Activated CD8-positive, alpha-beta memory T cell treated with anti-CD3 and anti-CD28 coated beads for 4 hours (primary cell): ENCODE measurements at regions not wholly inside any gene's neighbourhood (a gene's known extent, or its start where the extent isn't known, plus 50 kb on each side); places are given as distances from the start of the nearest gene placed in this dataset.
"Not testable (repeated sequence)": the region's sequence is repeated elsewhere in the genome, so short reads cannot be mapped to it uniquely, and the experiment has no call there.

Experiments
- DNase-seq, 2 donors: peaks; one replicate each; pipeline ENCODE4 v3.0.0-alpha.2; 2020; ENCODE audit warnings: low read depth in 2 of 2

DNA sequence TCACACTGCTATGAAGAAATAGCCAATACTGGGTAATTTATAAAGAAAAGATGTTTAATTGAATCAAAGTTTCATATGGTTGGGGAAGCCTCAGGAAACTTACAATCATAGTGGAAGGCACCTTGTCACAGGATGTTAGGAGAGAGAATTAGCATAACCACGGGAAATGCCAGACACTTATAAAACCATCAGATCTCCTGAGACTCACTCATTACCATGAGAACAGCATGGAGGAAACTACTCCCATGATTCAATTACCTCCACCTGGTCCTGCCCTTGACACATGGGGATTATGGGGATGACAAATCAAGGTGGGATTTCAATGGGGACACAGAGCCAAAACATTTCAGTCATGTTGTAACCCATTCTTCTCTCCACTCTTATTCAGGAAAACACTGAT is 472.9 kb upstream of the FSIP2 start:
- no peak for DNase-seq

DNA sequence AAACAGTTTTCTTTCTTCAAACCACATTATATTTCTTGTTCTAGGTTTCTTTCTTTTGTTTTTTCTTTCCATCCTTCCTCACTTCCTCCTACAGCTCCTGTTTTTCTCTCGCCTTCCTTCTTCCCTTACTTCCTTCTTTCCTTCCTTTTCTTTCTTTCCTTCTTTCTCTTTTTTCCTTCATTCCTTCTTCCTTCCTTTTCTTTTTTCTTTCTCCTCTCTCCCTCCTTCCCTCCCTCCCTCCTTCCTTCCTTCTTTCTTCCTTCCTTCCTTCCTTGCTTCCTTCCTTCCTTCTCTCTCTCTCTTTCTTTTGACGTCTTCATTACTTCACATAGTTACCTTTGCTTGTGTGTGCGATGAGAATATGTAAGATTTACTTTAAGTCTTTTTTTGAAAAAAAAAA is 470.0 kb upstream of the FSIP2 start:
- no peak for DNase-seq

DNA sequence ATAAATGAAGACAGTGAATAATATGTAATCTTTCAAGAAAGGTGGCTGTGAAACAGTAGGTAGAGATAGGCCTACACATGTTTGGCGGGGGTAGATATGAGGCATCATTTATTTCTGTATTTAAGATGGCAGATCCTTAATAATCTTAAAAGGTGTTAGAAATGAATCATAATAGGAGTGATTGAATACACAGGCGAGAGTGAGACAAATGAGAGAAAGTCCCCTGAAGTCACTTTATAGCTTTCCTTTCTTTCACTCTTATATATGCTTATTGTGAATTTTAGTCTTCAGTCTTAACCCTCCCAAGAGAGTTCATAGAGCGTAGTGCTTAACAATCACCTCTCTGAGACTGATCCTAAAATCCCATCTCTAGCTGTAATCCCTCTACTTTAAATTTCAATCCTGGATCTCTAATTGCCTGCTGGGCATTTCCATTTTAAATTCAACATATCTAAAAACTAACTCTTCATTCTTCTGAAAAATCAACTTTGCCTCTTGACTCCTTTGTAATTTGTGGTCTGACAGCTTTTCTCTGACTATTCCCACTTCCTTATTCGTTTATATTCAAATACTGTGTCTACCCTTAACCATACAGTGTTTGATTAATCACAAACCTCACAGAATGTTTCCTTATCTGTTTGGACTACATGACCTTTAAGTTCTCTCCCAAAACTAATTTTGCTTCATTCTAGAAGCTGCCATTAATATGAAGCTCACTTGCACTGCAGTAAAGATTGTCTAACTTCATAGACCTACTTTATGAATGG is 463.7 kb upstream of the FSIP2 start:
- no peak for DNase-seq

DNA sequence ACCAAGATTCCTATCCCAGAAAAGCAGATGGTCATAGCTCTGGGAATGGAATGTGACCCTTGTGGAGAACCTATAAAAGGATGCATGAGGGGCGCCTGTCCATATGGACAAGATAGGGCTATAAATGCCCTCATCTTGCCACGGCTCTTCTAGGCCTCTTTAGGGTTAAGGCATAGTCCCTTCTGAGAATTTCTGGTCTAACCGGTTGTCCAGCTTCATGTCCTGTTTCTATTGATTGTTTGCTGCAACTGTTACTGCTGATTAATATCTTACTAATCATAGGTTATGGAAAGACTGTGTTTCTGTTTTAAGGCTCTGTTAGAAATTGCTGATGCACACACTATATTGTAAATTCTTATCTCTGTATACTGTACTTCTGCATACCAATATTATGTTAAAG is 462.6 kb upstream of the FSIP2 start:
- DNase-seq, result not testable (repeated sequence)

DNA sequence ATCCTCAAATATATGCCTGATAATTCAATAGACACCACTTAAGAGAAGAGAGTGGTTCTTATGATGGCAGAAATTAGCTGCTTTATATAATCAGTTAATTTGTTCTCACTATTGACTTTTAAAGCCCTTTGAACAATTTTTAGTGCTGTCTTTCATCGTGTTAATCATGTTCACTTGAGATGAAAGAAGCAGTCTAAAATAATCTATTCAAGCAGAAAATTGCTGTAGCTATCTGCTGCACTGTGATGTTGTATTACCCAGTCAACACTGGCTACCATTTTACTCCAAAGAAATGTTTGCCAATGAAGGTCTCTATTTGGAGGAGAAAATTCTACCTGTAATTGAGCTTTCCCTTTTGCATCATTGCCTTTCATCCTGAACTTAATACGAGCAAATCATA is 459.8 kb upstream of the FSIP2 start:
- DNase-seq, result no peak

DNA sequence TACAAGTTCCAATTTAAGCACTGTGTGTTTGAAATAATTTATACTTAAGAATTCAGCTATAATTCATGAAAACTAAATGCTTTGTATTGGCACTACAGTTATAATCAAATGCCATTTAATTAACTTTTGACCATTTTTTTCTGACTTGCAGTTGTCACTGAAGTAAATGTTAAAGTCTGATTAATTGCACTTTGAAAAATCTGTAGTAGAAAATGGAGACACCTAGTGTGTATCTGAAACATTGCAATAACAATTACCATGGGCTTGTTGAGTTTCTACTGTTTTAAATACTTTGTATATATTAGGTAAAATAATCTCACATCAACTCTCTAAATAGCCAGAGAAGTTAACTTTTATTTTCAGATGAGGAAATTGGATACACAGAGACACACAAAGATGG is 458.6 kb upstream of the FSIP2 start:
- DNase-seq, result no peak

DNA sequence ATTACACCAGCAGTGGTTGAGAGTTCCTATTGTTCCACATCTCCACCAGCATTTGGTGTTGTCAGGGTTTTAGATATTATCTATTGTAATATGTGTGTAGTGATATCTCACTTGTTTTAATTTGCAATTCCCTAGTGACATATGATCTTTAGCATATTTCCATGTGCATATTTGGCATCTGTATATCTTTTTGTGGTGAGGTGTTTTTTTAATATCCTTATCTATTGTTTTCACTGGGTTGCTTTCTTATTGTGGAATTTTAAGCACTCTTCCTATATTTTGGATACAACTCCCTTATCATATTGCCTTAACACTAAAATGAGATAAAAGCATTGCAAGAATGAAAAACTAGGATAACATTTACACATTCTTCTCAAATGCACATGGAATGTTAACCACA is 453.9 kb upstream of the FSIP2 start:
- DNase-seq, result no peak

DNA sequence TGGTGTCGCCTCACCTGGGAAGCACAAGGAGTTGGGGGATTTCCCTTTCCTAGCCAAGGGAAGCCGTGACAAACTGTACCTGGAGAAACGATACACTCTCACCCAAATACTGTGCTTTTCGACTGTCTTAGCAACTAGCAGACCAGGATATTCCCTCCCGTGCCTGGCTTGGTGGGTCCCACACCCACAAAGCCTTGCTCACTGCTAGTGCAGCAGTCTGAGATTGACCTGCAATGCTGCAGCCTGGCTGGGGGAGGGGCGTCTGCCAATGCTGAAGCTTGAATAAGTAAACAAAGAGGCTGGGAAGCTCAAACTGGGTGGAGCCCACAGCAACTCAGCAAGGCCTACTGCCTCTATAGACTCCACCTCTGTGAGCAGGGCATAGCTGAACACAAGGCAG is 448.6 kb upstream of the FSIP2 start:
- DNase-seq, result not testable (repeated sequence)

DNA sequence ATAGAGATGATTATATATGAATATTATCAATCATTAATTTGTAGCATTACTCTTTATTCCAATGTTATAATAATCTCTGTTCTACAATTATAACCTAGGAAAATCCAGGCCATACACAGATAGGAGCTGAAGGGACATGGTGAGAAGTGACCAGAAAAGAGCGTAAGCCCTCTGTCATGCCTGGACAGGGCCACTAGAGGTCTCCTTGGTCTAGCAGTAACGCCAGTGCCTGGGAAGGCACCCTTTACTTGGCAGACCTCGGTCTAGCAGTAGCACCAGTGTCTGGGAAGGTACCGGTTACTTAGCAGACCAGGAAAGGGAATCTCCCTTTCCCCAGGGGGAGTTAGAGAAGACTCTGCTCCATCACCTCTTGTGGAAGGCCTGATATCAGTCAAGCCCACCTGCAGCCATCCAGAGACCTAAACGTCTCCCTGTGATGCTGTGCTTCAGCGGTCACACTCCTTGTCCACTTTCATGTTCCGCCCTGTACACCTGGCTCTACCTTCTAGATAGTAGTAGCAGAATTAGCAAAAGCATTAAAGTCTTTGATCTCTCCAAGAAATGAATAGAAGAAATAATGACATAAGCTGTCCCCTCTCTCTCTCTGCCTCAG is 447.5 kb upstream of the FSIP2 start:
- no peak for DNase-seq

DNA sequence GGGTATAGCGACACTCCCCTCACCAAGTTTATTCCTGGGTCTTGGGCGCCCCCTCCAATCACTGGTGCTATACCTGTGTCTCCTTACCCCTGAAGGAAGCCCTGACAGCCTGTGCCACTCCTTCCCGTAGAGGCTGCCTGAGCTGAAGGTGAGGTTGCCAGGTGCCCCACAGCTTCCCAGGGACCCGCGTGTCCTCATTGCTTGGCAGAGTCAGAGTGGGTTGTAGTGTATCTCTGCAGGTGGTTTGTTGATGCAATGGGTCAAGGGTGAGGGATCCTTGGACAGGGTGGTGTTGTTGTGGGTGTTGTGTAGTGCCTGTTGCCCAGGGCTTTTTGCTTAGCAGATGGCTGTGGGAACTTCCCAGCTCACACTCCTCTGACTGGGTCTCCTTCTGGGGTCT is 438.7 kb upstream of the FSIP2 start:
- DNase-seq, result no peak

DNA sequence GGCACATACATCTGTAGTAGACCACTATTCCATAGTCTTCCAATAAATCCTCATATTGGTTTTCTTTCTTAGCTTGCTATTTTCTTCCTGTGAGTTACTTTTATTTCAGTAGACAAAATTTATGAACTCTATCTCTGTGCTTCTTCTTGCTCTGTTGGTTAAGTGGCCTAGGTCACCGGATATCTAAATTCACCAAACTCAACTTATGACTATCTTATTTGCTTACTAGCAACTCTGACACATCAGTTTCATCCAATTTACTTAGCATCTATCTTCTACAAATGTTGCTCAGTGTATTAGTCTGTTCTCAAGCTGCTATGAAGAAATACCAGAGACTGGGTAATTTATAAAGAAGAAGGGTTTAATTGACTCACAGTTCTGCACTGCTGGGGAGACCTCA is 432.5 kb upstream of the FSIP2 start:
- no peak for DNase-seq

DNA sequence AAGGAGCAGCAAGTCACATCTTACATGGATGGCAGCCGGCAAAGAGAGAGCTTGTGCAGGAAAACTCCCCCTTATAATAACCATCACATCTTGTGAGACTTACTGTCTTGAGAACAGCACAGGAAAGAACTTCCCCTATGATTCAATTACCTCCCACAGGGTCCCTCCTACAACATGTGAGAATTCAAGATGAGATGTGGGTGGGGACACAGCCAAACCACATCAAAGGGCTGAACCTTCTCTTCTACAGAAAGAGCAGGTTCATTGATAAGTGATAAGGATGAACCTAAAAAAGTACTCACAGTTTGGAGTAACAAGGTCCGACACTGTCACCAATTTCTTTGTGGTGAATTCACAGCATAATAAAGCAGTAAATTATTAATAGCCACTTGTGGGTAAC is 422.2 kb upstream of the FSIP2 start:
- no peak for DNase-seq

DNA sequence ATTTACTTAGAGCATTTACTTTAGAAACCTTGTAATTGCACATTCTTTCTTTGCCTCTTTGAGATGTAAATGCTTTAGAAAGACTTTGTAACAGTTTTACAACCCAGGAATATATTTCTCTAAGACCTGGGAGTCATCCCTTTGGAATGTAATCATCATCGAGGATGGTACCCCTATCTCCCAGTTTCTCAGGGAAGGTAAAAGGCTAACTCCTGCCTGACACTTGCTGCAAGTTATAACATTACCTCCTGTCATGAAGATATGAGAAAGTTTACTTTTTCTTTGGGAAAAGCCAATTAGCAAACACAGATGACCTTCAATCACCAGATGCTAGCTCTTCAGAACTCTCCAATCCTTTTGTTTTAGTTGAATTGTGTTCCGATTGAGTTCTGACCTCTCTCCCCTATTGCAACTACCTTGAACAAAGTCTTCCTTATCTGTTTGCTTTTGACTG is 420.3 kb upstream of the FSIP2 start:
- no peak for DNase-seq

DNA sequence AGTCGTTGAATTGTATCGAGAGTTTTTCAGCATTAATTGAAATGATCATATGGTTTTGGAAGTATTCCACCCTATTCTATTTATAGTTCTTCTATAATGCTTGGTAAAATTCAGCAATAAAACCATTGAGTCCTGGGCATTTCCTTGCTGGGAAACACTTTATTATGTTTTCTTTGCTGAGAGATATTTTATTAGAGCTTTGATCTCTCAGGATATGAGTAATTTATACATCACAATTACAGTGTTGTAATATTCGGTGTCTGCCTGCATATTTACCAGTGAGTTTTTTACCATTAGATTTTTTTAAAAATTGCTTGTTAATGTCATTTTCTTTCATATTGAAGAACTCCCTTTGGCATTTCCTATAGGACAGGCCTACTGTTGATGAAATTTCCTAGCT is 402.7 kb upstream of the FSIP2 start:
- DNase-seq, result no peak

DNA sequence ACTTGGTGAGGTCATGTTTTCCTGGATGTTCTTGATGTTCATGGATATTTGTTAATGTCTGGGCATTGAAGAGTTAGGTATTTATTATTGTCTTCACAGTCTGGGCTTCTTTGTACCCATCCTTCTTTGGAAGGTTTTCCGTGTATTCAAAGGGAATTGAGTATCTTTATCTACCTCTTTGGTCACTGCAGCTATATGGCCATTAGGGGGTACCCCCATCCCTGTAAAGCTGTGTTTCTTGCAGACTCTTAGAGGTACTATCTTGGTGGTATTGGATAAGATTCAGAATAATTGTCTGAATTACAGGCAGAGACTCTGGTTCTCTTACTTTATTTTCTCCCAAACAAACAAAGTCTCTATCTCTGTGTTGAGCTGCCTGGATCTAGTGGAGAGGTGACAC is 401.6 kb upstream of the FSIP2 start:
- DNase-seq, result no peak

DNA sequence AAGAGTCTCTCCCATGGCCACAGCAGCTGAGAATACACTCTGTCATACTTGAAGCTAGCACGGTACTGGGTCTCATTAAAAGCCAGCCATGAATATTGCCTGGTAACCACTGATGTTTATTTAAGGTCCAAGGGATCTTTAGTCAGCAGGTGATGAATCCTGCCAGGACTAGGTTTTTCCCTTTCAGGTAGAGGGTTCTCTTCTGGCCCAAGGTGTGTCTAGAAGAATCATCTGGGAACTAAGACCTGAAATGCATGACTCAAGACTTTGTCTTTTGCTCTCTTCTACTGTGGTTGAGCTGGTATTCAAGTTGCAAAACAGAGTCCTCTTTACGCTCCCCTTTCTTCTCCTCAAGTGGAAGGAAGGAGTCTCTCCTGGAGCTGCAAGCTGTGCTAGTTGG is 400.5 kb upstream of the FSIP2 start:
- DNase-seq, result no peak

DNA sequence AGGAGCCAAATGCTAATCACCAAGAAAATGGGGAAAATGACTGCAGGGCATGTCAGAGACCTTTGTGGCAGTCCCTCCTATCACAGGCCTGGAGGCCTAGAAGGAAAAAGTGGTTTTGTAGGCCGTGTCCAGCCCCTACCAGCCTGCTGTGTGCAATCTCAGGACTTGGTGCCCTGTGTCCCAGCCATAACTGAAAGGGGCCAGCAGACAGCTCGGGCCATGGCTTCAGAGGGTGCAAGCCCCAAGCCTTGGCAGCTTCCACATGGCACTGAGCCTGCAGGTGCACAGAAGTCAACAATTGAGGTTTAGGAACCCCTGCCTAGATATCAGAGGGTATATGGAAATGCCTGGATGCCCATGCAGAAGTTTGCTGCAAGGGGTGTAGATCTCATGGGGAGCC is 391.2 kb upstream of the FSIP2 start:
- no peak for DNase-seq

DNA sequence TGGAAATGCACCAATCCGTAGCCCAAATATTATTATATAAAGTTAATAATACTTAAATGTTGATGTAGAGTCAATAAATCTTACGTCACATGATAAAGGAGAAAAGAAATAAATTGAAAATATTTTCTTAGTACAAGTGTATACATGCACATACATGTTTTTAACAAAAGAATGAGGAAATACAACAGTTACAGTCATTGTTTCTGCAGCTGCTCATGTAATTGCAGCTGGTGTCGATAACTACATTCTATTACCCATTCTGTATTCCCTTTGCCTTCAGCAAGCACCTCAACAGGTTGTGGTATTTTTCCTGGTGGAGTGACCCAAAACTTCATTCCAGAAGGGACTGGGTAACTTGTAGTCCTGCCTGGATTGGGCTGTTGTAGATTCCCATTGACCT is 377.8 kb upstream of the FSIP2 start:
- no peak for DNase-seq

DNA sequence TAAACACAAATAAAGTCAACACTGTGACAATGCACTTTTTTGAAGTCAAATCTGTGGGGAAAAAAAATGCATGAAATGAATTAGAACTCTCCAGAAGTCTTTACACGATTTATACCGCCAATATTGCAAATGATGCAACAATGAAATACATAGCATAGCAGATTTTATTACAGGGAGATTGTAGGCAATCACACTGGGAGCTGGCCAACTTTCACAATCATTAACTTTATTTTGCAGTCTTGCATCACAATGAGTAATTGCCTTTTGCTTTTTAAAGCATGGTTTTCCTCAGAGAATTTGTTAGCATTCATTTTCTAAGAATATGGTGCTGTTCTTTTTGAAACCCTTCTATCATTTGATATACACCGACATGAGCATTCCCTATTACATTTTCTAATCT is 366.4 kb upstream of the FSIP2 start:
- no peak for DNase-seq

DNA sequence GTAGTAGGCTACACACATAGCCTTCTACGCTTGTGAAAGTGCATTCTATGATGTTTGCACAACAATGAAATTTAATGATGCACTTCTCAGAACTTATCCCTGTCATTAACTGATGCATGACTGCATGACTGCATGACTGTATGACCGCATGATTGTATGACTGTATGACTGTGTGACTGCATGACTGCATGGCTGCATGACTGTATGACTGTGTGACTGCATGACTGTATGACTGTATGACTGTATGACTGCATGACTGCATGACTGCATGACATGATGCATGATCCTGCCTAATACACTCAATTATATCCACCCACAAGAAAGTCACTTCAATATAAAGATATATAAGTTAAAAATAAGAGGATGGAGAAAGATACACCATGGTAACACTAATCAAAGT is 365.4 kb upstream of the FSIP2 start:
- DNase-seq, result no peak

DNA sequence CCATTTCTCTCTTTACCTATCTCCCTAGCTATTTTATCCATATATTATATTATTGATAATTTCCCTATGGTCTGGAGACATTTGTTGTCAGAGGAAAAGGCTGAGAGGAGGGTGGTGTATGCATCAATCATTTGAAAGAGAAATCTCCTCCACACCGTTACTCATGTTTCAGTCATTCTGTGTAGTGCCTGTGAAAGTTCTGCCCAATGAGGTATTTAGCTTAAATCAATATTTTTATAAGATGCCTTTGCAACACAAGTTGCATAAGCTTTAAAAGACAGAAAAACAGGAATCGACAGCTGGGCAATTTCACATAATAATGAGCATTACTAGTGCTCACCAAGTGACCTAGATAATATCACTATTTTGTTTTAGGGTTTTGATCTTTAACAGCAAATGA is 363.7 kb upstream of the FSIP2 start:
- no peak for DNase-seq

DNA sequence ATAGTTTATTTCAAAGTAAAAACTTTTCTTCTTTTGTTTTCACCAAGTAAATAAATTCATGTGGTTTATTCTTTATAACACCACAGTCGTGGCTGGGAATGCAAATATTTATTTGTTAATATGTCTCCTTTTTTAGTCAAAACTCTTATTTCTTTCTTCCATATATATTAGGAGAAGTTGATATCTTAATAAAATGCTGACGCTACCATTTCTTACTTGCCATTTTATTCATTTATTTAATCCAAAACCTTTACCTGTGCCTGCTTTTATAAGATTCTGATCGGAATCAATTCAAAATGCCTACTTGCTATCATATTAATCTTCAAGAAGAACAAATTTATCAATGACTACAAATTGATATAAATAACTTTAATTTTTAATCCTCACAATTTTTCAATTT is 362.9 kb upstream of the FSIP2 start:
- no peak for DNase-seq

DNA sequence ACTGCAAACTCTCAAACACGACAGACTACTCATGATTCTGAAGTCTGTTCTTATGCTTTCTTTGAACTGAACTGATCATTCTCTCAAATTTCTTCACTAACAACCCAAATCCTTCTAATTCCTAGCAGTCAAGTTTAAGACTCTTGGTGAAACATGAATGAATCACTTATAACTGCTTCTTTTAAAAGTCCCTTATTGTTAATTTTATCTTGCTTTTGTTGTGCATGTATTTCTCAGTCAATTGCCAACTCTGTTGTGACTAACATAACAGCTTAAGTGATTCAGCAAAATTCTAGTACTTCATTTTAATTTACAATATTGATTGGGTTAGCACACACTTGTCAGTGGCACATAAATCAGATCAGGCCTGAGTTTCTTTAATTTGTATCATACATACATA is 357.0 kb upstream of the FSIP2 start:
- no peak for DNase-seq
